GM18519 (cell line): ENCODE measurements at regions not wholly inside any gene's neighbourhood (a gene's known extent, or its start where the extent isn't known, plus 50 kb on each side); places are given as distances from the start of the nearest gene placed in this dataset.
"Not testable (repeated sequence)": the region's sequence is repeated elsewhere in the genome, so short reads cannot be mapped to it uniquely, and the experiment has no call there.

Experiments
- ATAC-seq: cut with Tn5 transposase; IDR thresholded peaks from one replicate; pipeline ENCODE4 v1.9.1; 2021; ENCODE audit warnings: mild to moderate bottlenecking, moderate library complexity; ENCODE audit not compliant: unreplicated experiment, low FRiP score

DNA sequence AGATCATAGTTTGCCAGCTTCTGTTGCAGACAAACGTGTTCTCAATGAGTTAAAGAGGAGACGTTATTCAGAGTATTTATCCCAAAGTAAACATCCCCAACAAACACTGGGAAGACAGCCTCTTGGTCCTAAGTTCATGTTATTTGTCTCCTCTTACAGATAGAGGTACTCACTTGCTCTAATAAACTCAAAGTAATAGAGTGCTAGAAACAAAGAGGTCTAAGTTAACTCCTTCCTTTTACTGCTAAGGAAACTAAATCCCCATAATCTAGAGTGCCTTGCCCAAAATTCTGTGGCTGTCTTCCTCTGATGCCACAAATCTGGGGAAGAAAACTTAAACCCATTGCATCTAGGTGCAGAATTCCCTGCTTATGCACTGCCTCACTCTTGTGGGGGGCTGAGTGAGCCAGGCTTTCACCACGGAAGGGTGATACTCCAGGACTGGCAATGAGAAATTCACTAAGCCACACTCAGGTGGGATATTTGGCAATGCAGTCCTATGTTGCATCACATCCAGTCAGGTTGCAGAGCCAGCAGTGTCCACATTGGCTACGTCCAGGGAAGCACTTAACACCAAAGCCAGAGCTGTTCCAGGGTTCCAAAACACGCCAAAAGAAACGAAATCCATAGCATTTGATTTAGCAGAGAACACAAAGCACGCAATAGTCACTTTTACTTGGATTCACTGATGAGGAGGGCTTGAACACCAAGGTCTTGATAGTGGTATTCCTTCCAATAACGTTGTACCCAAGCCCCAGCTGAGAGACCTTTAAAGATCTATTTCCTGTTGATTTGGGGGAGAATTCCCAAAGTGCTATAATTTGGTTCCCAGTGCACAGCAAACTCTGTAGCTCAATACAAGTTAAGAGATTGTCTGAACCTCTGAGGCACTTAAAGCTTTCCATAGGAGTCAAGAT is 81.0 kb upstream of the FOXQ1 start:
- ATAC-seq = no peak

DNA sequence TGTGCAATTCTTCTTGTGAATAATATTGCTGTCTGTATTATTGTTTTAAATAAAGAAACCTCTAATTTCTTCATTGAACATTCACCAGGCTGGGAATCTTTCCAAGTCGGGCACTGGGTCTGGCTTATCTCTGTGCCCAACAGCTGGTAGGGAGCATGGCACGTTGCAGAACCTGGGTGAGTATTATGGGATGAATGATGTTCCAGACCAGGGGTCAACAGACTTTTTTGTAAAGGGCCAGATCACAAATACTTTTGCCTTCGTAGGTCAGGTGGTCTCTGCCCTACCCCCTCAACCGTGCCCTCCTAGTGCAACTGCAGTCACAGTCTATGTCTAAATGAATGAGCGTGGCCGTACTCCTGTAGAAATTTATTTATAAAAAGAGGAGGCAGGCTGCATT is 81.6 kb upstream of the FOXQ1 start:
- ATAC-seq = no peak

DNA sequence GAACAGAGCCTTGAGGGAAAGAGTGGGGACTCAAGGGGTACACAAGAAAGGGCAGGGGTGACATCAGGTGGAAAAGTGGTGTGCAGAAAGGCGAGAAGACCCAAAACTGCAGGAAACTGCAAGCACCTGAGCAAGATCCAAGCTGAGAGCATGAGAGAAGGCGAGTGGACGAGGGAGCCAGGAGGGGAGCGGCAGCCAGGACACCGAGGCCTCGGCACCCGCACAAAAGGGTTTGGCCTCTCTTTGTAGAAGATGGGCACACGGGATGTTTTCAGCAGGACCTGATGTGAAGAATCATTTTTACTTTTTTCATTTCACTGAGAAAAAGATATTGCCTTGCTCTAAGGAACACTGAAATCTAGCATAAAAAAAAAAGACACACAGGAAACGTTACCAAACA is 82.1 kb upstream of the FOXQ1 start:
- ATAC-seq = no peak

DNA sequence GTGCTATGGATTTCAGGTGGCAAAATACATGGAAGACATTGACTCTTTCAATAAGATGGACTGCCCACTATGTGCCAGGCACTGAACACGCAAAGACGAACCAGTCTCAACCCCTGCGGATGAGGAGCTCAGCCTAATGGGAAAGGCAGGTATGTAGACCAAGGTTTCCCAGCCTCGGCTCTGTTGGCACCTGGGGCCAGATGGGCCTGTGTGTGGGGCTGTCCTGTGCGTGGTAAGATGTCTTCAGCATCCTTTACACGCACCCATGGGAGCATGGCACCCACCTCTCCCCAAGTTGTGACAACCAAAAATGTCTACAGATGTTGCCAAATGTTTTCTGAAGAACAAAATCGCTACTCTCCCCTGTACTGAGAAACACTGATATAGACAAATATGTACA is 82.6 kb upstream of the FOXQ1 start:
- ATAC-seq = no peak

DNA sequence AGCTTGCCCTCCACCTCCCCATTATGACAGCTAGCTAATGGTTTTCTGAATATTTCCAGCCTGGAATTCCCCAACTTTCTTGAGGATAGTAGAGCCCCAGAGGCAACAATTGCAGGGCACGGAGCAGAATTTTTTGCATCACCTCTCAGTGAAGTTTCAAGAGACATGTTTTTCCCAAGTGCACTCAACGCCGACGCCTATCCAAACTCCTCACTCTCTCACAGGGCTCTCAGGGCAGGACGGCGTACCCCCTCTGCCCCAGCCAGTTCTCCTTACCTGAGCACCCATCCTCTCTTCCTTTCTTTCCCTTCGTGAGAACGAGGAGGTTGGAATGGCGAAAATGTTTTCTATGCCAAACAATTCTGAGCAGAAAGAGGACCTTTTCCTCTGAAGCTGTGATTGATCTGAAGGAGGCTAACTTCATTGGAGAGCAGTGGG is 83.1 kb upstream of the FOXQ1 start:
- no peak for ATAC-seq

DNA sequence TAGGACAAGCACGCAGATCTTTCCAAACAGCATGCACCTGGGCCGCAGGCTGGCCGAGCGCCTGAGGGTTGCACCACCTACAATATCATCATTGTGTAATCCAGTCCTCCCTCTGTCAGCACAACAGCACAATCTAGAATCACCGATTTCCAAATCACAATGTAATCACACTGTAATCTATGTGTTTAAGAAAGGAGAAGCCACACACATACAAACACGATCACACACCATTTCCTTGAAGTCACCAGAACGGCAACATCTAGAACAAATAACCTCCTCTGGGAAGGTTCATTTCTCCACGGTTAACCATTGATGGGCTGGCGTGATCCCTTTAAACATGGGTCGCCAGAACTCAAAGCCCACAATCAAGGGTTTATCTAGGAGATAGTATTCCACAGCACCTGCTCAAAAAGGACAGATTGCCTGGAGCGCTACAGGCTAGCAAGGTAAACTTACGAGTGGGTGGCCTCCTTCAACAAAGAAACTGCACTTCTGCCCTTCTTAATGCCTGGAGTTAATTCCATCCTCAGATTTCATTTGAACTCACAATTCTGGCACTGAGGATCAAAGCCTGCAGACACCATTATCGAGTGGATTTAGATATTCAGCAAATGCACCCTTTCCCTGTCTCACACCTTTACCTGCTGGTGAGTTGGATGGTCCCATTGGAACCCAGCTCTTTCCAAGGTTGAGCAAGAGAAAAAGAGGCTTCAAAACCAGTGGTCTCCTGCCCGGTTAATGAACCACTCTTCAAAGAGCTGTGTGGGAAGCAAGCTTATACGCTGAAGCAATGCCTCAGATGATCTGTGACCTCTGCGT is 83.8 kb upstream of the FOXQ1 start:
- ATAC-seq = no peak

DNA sequence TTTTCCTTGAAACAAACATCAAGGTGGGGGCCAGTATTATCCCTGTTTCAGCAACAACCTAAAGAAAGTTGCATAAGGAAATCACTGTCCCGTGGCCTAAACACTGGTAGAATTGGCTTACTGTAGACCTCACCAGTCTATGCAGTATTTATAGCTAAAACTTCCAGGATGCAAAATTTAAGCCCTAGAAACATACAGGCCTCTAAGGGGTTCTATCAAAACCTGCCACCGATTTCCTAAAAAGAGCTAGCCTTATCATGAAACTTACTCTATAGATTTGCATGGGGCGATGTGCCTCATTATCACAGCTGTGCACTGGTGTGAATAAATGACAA is 84.3 kb upstream of the FOXQ1 start:
- no peak for ATAC-seq

DNA sequence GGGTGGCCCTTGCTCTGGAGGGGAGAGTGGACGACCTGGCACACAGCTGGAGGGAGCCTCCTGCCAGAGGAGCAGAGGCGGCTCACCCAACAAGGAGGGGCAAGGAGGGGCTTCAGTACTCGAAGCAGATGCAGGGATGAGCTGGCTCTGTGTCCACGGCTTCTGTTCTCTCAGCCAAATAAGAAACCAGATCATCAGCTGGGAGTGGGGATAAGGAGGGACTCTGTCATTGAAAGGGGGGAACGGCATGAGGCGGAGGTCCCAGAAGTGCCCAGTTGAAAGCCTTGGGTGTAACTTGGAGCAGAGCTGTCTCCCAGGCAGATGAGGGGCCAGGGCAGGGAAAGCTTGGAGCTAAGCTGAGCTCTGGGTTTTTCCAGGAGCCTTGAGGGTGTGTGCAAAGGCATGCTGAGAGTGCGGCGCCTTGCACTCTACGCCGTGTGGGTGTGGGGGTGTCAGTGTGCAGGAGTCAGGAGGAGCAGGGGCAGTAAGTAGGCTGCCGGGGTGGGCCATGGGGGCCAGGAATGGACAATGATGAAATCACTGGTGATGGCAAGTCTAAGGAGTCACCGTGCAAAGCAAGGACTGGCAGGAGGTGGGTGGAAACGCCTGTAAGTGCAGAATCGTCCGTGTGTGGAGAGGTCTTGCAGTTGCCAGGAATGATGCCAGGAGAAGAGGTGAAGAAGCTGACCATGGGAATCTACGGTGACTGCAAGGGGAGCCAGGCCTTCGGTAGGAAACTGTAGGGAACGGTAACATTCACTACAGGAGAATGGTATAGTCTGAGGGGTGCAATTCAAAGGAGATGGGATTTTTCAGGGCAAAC is 85.4 kb upstream of the FOXQ1 start:
- no peak for ATAC-seq

DNA sequence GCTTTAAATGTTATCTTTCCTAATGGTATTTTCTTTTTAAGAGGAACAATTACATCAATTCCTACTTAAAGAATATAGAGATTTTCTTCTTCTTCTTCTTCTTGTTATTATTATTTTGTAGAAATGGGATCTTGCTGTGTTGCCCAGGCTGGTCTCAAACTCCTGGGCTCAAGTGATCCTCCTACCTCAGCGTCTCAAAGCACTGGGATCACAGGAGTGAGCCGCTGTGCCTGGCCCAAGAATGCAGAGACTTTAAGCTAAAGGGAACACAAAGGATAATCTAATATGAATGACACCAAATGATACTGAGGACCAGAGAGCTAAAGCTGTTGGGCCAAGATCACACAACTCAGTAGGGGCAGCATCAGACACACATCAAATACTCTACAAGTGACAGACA is 87.4 kb upstream of the FOXQ1 start:
- no peak for ATAC-seq

DNA sequence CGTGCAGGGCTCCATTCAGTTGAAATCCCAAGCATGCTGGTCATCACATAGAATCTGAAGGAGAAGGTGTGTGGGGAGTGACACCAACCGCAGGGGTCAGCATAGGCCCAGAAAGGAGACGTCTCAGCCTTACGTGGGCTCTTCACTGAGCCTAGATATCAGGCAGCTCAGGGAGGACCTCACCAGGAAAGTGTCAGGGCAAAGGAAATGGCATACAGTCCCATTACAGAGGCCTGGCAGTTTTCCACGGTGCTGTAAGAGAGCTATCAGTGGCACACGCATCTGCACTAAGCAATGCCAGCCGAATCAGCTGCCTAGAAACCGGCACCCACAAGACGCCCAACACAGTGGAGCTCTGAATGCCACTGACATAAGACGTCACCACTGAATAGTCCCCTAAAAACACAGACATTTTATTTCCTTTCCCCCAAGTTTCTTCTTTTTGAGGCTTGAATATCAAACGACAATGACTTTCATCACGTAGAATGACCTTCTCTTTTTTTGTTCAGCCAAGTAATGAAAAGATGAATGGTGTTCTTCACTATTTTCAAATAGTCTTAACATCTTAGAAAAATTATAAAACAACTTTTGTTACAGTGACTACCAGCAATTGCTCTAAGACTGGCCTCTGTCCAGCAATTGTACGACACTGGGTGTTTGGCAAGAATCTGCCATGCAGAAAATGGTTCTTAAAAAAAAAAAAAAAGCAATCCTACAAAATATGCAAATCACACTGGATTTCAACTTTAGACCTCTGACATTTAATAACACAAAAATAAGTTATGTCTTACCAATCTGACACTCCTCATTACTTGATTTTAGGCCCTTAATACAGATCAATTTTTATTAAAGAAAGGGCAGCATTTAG is 88.9 kb upstream of the FOXQ1 start:
- ATAC-seq = no peak

DNA sequence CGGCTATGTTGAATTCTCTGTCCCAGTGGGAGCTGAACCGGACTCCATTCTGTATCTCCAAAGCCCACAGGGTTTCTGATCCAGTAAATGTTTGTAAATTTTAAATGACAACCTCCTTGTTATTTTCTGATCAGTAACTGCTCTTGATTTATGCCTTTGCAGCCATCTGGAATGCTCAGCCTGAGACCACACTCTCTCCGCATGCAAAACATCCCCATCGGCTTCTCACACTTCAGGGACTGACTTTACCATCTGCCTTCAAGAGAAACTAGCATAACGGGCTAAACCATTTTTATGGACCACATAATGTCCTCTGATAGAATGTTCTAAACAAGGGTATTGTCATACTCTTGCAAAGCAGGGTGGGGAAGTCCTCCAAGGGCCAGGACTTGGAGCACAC is 94.5 kb upstream of the FOXQ1 start:
- no peak for ATAC-seq

DNA sequence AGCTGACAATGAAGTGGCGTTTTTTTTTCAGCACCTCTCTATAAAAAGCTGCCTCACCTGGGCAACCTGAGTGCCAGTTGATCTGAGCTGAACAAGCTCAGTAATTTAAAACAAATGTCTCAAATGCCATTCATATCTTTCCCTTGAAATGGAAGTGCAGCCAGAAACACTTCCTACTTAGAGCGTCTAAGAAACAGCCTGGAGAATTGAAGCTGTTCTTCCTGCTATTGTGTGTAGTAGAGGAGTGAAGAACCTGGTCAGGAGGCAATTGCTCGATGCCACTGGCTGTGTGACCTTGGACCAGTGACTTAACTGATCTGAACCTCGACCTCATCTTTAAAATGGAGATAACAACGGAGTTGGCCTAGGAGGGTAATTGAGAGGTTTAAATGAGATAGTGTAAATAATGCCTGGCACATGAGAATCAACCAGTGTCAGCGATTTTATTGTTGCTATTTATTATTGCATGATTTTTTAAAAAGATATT is 95.4 kb upstream of the FOXQ1 start:
- ATAC-seq = no peak

DNA sequence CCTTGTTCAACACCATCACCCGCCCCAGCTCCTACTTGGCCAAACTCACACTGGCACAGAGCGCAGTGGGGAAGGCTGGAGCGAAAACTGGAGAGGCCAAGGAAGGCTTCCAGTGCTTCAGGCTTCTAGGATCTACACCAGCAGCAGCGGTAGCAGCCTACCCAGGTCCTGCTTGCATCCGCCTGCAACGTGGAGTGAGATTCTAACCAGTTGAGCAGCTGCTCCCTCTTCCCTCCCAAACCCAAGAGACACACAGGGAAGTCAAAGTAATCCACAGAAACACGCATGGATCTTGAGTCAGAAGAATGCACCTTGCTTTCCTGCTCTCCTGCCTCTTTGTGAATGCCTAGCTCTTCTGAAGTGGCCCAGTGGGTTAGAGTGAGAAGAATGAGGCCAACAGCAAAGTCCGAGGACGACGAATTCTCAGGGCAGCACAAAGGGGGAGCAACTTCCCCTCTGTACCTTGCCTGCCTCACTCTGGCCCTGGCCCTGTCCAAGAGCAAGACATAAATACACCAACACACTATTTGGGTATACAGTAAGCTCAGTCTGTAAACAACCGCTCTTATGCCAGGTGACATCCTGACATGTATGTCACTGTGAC is 95.9 kb upstream of the FOXQ1 start:
- ATAC-seq = no peak

DNA sequence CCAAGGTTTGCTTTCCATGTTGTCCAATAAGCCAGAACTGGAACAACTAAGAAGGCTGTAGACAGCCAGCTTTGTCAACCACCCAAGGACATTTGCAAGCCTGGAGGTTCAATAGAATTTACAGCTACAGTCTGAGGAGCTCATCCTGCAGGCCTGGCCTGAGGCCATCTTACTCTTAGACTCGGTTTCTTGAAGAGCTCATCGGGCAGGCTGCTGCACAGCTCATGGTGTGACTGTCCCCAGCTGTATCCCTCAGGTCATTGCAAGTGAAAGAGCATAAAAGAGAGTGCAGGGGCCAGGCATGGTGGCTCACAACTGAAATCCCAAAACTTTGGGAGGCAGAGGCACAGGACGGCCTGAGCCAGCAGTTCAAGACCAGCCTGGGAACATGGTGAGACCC is 96.9 kb upstream of the FOXQ1 start:
- ATAC-seq = no peak

DNA sequence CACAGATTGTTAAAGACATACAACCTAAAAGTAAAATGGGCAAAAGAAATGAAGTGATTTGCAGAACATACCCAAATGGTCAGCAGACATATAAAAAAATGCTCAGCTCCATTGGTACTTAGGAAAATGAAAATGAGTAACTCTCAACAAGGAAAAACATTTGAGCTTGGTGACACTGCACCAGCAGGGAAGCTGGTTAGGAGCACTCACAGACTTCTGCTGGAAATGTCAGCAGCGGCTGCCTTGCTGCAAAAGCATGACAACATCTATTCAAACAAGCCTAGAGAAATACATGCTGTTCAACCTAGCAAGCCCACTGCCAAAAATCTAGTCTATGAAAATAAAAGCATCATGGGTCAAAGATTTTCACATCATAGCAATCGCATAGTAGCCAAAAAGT is 99.0 kb upstream of the FOXQ1 start:
- no peak for ATAC-seq

DNA sequence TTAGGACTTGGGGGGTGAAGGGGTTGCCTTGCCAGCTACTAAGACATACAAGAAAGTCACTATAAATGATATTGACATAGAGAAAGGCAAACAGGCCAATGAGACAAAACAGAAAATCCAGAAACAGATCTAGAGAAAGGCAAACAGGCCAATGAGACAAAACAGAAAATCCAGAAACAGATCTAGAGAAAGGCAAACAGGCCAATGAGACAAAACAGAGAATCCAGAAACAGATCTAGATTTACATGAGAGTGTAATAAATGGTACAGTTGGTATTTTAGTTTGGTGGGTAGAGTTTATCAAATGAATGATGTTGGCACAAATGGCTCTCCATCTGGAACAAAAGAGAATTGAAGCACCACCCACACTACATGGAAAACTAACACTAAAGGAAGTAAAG is 99.8 kb upstream of the FOXQ1 start:
- not testable (repeated sequence) for ATAC-seq

DNA sequence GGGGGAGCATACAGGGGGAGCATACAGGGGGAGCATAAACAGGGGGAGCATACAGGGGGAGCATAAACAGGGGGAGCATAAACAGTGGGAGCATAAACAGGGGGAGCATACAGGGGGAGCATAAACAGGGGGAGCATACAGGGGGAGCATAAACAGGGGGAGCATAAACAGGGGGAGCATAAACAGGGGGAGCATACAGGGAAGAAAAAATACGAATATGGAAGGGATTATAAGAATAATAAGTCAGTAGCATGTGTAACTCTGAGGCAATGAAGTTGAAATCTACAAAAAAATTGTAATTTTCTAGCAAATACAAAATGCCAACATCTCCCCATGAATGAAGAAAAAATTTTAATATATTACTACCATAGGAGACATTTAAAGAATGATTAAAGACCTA is 101.3 kb upstream of the FOXQ1 start:
- ATAC-seq = not testable (repeated sequence)

DNA sequence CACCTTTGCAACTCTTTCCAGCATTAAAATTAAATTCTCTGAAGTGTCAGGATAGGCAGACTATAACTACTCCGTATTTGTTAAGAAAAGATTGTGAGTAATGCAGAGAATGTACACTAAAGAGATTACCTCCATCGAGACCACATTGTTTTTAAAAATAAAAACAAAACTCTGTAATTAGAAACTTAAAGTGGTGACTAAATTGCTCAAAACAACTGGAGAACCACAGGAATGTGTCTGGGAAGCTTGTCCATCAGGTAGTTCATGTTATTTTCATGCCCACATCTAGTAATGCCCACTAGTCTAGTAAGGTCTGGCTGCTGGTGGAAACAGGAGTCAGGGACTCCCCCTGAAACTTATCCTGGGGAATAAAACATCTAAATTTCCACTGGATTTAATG is 103.0 kb upstream of the FOXQ1 start:
- ATAC-seq = no peak

DNA sequence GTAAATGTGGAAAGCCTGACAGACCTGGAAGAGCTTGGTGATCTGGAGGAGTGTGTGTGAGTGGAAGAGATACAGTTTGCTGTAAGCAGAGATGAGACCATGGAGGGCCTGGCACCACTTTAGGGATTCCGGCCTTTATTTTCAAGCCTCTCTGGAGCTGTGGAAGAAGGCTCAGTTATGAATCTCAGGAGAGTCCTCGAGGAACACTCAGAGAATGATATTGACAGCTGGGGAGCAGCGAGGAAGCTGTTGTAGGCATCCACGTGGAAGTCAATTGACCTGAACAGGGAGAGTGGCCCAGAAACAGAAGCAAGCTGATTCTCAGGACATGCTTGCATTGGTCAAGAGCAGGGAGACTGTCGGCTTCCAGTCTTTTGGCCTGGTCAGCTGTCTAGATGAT is 108.4 kb upstream of the FOXQ1 start:
- ATAC-seq = no peak

DNA sequence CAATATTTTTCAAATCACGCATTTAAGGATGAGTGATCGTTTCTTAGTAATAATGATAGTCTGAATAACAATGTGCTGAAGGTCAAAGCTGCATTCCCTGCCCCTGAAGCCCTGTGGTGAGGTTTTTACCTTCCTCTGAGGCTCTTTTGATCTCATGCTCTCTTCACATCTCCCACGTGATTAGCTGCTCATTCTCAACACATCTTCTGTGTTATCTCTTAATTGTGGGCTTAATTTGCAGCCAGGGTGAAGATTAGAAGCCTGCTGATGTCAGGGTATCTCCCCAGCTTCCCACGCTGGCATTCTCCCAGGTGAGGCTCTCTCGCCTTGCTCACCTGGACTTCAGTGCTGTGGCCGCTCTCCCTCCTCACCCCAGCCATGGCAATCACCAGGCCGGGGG is 109.7 kb upstream of the FOXQ1 start:
- no peak for ATAC-seq
